ENCODE measurements at regions not wholly inside any gene's neighbourhood (a gene's known extent, or its start where the extent isn't known, plus 50 kb on each side); places are given as distances from the start of the nearest gene placed in this dataset.
A peak's percentile ranks its signal among the peaks of the same experiment; 100 is the strongest.

DNA sequence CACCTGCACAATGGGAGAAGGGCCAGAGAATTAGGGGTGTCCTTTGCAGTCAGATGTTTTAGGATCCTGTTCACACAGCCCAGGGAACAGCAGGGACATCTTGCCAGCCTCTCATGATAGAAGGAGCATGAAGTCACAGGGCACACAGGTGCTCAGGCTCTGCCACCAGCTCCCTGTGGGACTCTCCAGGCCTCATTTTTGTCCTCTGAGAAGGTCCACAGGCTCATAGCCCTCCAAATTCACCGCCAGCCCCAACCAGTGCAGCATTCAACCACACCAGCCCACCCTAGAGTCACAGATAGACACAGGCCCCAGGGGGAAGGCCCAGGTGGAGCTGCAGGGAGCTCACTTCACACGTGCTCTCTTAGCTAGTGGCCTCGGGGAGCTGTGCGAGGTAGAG lies 391.7 kb downstream of the TNS1 start:
- no peak overlapping the region for H3K4me2 ChIP-seq (ENCODE audit: control insufficient read depth, insufficient read depth)
- ATAC-seq (peak; percentile 11), DNase-seq (ENCODE audit: low read depth, low spot score) (no peak), FAIRE-seq (no peak)
- no peaks in the 10 kb centered on the region for H3K79me2 ChIP-seq (ENCODE audit: control insufficient read depth, insufficient read depth, low read length)
- no peak overlapping the region for H3K27ac ChIP-seq (ENCODE audit: control insufficient read depth, insufficient read depth)
- CTCF ChIA-PET, result no interaction called here
- no peak overlapping the region for H3K4me3 ChIP-seq
- SMC1A ChIA-PET (ENCODE audit: uncharacterized antibody, unreplicated experiment), result interaction anchor here (0.9 to 1.9 kb wide), 2 partner anchors 8 to 40 kb away, joined by 3 to 4 read pairs; no protein-coding TSS in a partner anchor
- POLR2A ChIA-PET, result no interaction called here
- BruUV-seq (replicated peaks), result no TSS peak
- RAD21 ChIA-PET (ENCODE audit: unreplicated experiment), result no interaction called here
- no peaks in the 10 kb centered on the region; a peak in 2 of 4 replicates for H3K27me3 ChIP-seq (replicated peaks in 1 of 2; ENCODE audit: control insufficient read depth in 2 of 2, insufficient read depth in 2 of 2, low read length in 1 of 2)
- no peaks in the 10 kb centered on the region for H4K20me1 ChIP-seq (ENCODE audit: control insufficient read depth, insufficient read depth)
- H2AFZ ChIP-seq (ENCODE audit: control insufficient read depth, low read depth, low read length), result no peak overlapping the region; the same call in 1 of the 2 replicates
- H3K4me1 ChIP-seq (ENCODE audit: control insufficient read depth, insufficient read depth, low read length), result peaks cover 13% of the 10 kb centered on the region
- no peaks in the 10 kb centered on the region for H3K9me3 ChIP-seq (replicated peaks; ENCODE audit: control insufficient read depth, insufficient read depth, low read length)
- TF ChIP-seq RFX5 (IDR thresholded peaks at IDR 0.05; ENCODE audit: low read depth, low read length), result no peak
- TF ChIP-seq EGR1 (IDR thresholded peaks at IDR 0.05; ENCODE audit: borderline replicate concordance in 1 of 2, low read depth in 2 of 2, low read length in 2 of 2), result no peak
- TF ChIP-seq BHLHE40 (IDR thresholded peaks at IDR 0.05; ENCODE audit: borderline replicate concordance in 1 of 2, low read depth in 2 of 2, low read length in 1 of 2), result no peak
- no peak for TF ChIP-seq ZNF207 (IDR thresholded peaks at IDR 0.05; ENCODE audit: borderline replicate concordance)
- no peak for TF ChIP-seq POLR2A (IDR thresholded peaks at IDR 0.05; ENCODE audit: low read depth, low read length)
- TF ChIP-seq SUPT20H (IDR thresholded peaks at IDR 0.05; ENCODE audit: borderline replicate concordance, control insufficient read depth, low read depth, low read length), result no peak
- TF ChIP-seq, protein P1, sequence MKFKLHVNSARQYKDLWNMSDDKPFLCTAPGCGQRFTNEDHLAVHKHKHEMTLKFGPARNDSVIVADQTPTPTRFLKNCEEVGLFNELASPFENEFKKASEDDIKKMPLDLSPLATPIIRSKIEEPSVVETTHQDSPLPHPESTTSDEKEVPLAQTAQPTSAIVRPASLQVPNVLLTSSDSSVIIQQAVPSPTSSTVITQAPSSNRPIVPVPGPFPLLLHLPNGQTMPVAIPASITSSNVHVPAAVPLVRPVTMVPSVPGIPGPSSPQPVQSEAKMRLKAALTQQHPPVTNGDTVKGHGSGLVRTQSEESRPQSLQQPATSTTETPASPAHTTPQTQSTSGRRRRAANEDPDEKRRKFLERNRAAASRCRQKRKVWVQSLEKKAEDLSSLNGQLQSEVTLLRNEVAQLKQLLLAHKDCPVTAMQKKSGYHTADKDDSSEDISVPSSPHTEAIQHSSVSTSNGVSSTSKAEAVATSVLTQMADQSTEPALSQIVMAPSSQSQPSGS (IDR thresholded peaks at IDR 0.05; ENCODE audit: low read length), result no peak
- TF ChIP-seq GATAD2B (conservative IDR thresholded peaks at IDR 0.05; ENCODE audit: low read depth), result no peak
- no peak for TF ChIP-seq ZNF217 (IDR thresholded peaks at IDR 0.05)
- no peak for TF ChIP-seq ZNF274 (IDR thresholded peaks at IDR 0.05; ENCODE audit: insufficient read depth, insufficient read length)
- intact Hi-C loops (cut with micrococcal nuclease; ENCODE audit: unreplicated experiment) (no loop called here), in situ Hi-C loops (cut with MboI) (no loop called here)
- 69% methylated on average over 4 of the region's 4 CpGs for WGBS (ENCODE audit: insufficient coverage, insufficient replicate concordance, low lambda C conversion rate, missing lambda C conversion rate)
- H3K36me3 ChIP-seq (ENCODE audit: control insufficient read depth in 2 of 2, insufficient read depth in 2 of 2, low read length in 1 of 2), result no peaks in the 10 kb centered on the region
- no peak overlapping the region for H3K9ac ChIP-seq (ENCODE audit: control insufficient read depth, insufficient read depth, low read length)

Data from GM12878 (cell line).